GM19025 (cell line): ENCODE measurements at regions not wholly inside any gene's neighbourhood (a gene's known extent, or its start where the extent isn't known, plus 50 kb on each side); places are given as distances from the start of the nearest gene placed in this dataset.

ENCODE experiments used
- ATAC-seq: cut with Tn5 transposase; IDR thresholded peaks from one replicate; pipeline ENCODE4 v1.9.1; 2021; ENCODE audit warnings: mild to moderate bottlenecking, low read depth, moderate library complexity; ENCODE audit not compliant: unreplicated experiment

DNA sequence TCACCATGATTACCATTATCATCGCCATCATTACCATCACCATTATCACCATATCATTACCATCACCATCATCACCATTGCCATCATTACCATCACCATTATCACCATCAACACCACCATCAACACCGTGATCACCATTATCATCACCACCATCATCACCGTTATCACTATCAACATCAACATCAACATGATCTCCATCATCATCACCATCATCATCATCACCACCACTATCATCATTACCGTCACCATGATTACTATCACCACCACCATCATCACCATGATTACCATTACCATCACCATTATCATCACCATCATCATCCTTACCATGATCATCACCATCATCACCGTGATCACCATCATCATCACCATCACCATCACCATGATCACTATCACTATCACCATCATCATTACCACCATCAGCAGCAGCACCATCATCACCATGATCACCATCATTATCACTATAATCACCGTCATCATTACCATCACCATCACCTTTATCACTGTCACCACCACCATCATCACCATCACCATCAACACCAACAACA is 753.7 kb downstream of the BRD1 start:
- ATAC-seq = no peak

GRCh38 chr22:49072996-49073645 is 754.6 kb downstream of the BRD1 start:
- ATAC-seq = no peak

DNA sequence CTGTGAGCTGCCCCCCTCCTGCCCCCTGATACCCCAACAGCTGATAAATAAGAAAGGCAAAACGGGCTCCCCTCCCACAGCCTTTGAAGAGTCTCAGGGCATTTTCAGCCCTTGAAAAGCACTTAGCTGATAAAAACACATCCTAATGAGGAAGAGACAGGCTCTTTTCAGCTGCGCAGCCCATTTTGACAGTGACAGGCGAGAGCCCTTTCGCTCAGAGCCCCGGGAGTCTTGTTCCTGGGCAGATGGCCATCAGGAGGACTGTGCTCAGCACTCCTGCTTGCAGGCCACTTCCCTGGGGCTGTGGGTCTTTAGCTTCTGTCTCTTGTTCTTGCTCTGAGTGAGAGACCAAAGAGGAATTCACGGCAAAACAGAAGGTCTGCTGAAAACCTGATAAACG is 757.2 kb downstream of the BRD1 start:
- no peak for ATAC-seq

DNA sequence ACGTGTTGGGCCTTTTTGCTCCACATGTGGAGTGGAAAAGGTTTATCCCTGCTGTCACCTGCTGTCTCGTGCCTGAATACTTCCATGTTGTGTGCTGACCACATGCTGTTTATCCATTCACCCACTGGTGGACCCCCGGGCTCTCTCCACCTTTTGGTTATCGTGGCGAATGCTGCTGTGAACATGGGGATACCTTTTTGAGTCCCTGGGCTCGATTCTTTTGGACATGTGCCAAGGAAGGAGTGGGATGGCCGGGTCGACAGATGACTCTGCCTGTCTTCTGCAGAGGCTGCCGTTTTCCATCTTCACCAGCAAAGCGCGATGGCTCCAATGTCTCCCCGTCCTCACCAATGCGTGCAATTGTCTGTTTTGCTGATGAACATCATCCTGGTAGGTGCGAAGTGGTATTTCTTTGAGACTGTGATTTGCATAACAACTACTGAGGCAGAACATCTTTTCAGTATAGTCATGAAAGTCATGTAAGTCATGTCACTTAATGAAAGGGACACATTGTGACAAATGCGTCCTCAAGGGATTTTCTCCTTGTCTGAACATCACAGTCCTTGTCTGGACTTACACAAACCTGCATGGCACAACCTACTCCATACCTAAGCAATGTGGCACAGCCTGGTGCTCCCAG is 758.7 kb downstream of the BRD1 start:
- no peak for ATAC-seq

- ATAC-seq = no peak
These were observed 760.2 kb downstream of the BRD1 start for GRCh38 chr22:49067504-49067903.

- ATAC-seq = no peak
These were observed 761.1 kb downstream of the BRD1 start for GRCh38 chr22:49066619-49067018.

- no peak for ATAC-seq
These were observed 762.8 kb downstream of the BRD1 start for GRCh38 chr22:49064836-49065235.

DNA sequence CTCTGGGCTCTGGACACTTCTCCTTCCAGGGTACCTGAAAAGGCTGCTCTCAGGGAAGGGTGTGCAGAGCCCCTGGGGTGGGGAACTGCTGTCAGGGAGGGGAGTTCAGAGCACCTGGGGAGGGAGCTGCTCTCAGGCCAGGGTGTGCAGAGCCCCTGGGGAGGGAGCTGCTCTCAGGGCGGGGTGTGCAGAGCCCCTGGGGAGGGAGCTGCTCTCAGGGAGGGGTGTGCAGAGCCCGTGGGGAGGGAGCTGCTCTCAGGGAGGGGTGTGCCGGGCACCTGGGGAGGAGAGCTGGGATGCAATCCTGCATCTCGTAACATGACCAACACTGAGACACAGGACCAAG is 764.2 kb downstream of the BRD1 start:
- no peak for ATAC-seq

DNA sequence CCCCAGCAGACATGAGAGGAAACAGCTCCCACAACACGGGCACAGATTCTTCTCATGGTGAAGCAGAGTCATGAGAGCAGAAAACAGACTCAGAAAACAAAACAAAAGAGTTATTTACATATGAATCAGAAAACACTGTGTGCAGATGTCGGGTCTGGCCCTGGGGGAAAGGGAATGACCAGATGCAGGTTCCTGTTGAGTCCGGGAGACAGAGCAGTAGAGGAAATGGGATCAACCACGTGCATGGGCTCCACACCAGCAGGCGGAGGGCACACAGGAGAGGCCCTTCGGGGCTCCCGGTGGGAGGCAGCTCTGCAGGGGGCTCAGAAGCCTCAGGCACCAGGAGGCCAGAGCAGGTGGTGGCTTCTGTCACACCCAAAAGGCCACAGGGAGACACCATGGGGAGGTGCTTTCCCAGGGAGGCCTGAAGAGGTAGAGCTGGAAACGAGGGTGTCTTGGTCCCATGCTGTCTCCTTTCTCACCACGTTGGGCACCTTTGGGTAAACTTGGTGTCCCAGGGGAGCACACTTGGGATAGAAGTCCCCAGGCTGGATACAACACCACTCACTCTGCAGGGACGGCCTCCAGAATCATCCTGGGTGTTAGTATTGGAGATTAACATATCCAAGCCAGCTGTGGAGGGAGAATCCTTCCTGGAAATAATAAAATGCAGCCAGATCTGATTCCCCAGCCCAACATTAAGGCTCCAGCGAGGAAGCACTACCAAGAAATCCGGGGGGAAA is 764.7 kb downstream of the BRD1 start:
- ATAC-seq = no peak

DNA sequence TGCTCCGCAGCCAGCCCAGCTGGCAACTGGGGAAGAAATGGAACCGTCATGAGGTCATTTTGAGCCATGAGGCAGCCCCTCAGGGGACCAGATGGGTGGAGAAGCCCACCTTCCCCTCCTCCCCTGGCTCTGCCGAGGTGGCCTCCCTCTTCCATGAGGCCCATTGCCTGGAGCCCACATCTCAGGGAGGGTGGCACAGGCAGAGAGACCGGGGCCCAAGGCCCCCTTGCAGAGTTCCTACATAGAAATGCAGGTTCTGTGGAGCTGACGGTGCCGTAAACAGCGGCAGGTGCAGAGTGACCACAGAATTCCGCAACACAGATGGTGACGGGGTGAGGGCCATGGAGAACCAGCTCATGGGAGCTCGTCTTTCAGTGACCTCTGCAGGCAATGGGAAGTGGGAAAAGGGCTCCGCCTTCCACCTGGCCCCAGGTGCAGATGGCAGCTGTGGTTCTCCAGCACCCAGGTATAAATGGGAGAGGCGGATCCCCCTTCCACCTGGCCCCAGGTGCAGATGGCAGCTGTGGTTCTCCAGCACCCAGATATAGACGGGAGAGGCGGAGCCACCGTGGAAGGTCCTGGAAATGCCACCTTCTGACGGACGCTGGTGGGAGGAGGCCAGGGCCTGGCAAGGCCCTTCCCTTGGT is 765.4 kb downstream of the BRD1 start:
- no peak for ATAC-seq

- no peak for ATAC-seq
These were observed 769.8 kb downstream of the BRD1 start for GRCh38 chr22:49057910-49058309.

DNA sequence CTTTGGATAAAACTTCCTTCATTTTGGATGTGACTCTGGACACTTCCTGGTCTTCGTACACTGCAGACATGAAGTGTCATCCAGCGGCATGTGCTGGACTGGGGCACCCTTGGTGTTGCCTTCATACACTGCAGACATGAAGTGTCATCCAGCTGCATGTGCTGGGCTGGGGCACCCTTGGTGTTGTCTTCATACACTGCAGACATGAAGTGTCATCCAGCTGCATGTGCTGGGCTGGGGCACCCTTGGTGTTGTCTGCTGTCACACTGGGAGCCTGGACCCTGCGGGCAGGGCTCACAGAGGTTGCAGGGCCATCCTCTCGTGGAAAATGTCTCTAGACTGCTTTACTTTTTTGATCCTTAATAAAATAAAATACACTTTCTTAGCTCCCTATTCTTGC is 771.4 kb downstream of the BRD1 start:
- no peak for ATAC-seq

DNA sequence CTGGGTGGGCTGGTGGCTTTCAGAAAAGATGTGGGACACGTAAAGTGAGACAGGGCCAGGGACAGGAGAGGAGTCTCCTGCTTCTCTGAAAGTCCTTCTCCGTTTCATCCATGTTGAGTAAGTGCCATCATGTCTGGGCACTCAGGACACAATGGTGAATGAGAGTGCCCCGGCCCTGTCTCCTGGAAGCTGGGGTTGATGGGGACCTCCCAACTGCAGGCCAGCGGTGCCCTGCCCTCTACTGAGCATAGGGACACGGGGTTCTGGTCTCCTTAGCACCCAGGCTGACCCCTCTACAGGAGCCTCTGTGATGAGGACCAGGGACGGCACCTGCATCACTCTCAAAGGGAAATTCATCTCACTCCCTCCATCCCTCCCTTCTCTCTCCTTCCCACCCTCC is 772.3 kb downstream of the BRD1 start:
- ATAC-seq = no peak

- ATAC-seq = no peak
These were observed 774.1 kb downstream of the BRD1 start for GRCh38 chr22:49053578-49053977.

- no peak for ATAC-seq
These were observed 775.1 kb downstream of the BRD1 start for GRCh38 chr22:49052560-49052959.

DNA sequence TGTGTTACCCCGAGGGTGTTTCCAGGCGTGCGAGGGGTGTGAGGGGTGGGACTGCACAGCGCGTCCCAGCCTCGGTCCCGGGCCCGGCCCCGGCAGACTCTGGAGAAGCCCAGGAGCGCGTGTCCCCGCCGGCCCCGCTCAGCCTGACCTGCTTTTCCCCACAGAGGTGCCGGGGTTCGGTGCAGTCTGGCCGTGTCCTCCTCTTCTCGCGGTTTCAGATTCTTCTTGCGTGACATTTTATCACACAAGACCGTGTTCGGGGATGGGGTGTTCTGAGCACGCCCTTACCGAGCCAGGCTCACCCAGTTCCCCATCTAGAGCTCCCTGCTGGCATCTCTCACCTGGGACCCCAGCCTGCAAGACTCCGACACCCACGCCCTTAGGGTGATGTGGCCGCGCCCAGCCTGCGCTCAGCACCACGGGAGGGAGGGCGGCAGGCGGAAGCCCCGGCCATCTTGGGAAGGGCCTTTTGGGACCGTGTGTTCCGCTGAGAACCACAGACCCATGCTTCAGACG is 775.6 kb downstream of the BRD1 start:
- ATAC-seq = no peak

DNA sequence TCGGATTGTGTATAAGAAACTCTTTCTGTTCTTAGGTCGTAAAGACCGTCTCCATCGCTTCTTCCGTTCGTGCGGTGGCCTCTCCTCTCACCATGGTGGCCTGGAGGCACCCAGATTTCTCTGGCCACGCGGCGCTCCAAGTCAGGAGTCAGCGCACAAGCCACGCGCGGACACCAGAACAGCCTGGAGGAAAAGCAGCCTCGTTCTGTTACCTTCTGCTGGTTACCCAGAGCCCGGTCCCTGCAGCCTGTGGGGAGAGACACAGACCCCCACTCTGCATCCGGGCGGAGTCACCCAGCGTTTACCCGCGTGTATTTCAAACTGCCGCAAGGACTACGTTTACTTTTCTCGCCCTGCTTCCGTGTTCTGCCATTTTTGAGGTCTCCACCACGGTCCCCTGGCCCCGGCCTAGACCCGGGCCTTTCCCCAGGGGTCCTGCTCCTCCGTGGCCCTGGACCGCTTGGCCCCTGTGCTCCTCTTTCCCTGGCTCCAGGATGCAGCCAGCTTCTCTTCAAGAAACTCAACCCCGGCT is 776.1 kb downstream of the BRD1 start:
- ATAC-seq = no peak

DNA sequence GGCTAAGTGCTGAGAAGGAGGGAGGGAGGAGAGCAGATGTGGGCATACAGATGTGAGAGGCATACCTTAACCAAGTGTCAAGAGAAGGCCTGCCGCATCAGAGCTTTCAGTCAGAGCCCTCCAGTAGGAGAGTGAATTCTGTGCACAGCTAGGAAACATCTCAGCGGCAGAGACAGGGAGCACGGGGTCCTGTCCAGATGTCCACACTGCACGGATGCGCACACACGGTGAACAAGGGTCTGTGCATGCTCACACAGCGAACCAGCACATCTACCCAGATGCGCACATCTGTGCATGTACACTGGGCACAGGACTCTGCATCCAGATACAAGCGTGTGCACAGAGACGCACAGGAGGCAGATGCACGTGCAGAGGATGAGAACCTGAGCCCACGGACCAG is 778.0 kb downstream of the BRD1 start:
- no peak for ATAC-seq

DNA sequence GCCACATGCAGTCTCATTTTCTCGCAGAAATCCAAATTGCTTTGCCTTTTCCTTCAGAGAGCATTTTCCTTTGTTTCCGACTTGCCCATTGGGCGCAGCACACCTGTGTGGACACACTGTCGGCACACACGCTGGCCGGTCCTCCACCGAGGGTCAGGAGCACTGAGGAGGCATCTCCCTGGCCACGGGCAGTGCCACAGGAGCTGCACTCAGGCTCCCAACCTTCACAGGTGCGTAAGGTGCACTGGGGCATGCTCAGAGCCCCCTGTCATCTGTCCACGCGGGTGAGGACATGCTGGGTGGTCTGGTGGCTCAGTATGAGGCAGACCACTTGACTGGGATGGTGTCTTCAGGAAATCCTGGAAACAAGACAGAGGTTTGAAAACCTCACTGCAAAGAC is 779.1 kb downstream of the BRD1 start:
- no peak for ATAC-seq

DNA sequence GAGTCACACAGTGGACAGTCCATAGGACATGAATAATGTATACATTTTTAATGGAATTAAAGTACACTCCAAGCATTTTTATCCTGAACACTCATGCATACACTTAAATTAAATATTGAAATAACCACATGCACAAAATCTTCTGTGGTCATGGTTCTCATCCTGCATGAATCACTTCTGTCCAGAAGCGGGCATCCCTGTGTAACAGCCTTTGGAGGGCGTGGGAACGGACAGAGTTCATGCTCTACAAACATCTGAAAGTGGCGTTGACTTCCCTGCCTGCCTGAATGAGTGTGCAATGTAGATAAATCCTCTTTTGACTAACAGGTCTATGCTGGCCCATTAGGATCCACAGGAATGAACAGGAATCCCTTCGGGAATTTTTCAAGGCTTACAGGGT is 780.2 kb downstream of the BRD1 start:
- no peak for ATAC-seq
